HepG2 (cell line): ENCODE measurements at regions not wholly inside any gene's neighbourhood (a gene's known extent, or its start where the extent isn't known, plus 50 kb on each side); places are given as distances from the start of the nearest gene placed in this dataset.

Source experiments
- ATAC-seq: fragments of 200-7000 bp; cut with Tn5 transposase; 3 replicates; pipeline ENCODE4 v1.9.1; 2020; ENCODE audit warnings: mild to moderate bottlenecking, moderate library complexity
- BruUV-seq: library from RNA; stranded (reverse); fragments of 400-500 nt; replicated peaks from 2 replicates; lab custom pipeline; 2021; lab: Mats Ljungman, UMichigan
- CTCF ChIA-PET: fragments of 300-600 bp; formaldehyde crosslinking; extraction: SDS; loops from one replicate; lab custom pipeline; 2021; ENCODE audit warnings: low total read pairs, inconsistent platforms, low intra/inter-chr PET ratio; lab: Yijun Ruan, JAX
- POLR2A ChIA-PET: fragments of 350-600 bp; sonication (Branson Sonifier 250); formaldehyde crosslinking; loops from one replicate; lab custom pipeline; 2020; ENCODE audit warnings: antibody characterized with exemption, inconsistent platforms; lab: Yijun Ruan, JAX
- DNase-seq: peaks from one replicate; pipeline ENCODE4 v3.0.0-alpha.2; 2015; ENCODE audit warnings: low spot score
- FAIRE-seq: peaks from 3 replicates; lab custom pipeline; 2011; peaks lifted over from hg19 to GRCh38; lab: Jason Lieb, UNC
- H2AFZ ChIP-seq: one replicate; pipeline ENCODE4 v1.6.1; 2011; ENCODE audit warnings: low read length, inconsistent platforms
- H3K27ac ChIP-seq: fragments of 300-600 bp; 3 replicates; pipeline ENCODE4 v1.8.0; 2011; ENCODE audit warnings: mixed run types, mild to moderate bottlenecking, mixed read lengths, low read length, inconsistent platforms; ENCODE audit not compliant: insufficient read depth; ENCODE audit errors: extremely low read length
- H3K27me3 ChIP-seq, 2 experiments: fragments of 200-600 bp in 1 of 2; 2 replicates in 1 of 2; 3 replicates in 1 of 2; pipeline versions ENCODE4 v1.6.0 to v1.8.0; 2011; ENCODE audit warnings: low read length in 2 of 2, mild to moderate bottlenecking in 2 of 2, moderate library complexity in 2 of 2, inconsistent platforms in 1 of 2; ENCODE audit not compliant: insufficient read depth in 2 of 2, control insufficient read depth in 1 of 2
- H3K36me3 ChIP-seq, 2 experiments: fragments of 200-600 bp in 1 of 2; replicated peaks in 1 of 2; 2 replicates in 1 of 2; 3 replicates in 1 of 2; pipeline versions ENCODE4 v1.5.1 to v1.8.0; 2011; ENCODE audit warnings: low read length in 2 of 2, inconsistent platforms in 1 of 2; ENCODE audit not compliant: insufficient read depth in 2 of 2, control insufficient read depth in 1 of 2
- H3K4me1 ChIP-seq: 2 replicates; pipeline ENCODE4 v1.5.1; 2012; ENCODE audit warnings: low read length, inconsistent platforms; ENCODE audit not compliant: insufficient read depth
- H3K4me2 ChIP-seq: 2 replicates; pipeline ENCODE4 v1.6.0; 2011; ENCODE audit warnings: low read depth, low read length, inconsistent platforms
- H3K4me3 ChIP-seq, 3 experiments: fragments of 200-600 bp in 1 of 3; sonication (generic), shearing (Covaris generic) in 1 of 3; replicated peaks in 1 of 3; 2 replicates each; pipeline ENCODE4 v1.5.1; 2011 to 2016; ENCODE audit warnings: low read length in 3 of 3, inconsistent platforms in 2 of 3, low read depth in 2 of 3, mild to moderate bottlenecking in 2 of 3, control low read depth in 1 of 3, mixed read lengths in 1 of 3; ENCODE audit not compliant: insufficient read depth in 1 of 3
- H3K79me2 ChIP-seq: one replicate; pipeline ENCODE4 v1.6.1; 2011; ENCODE audit warnings: low read length, inconsistent platforms; ENCODE audit not compliant: insufficient read depth
- H3K9ac ChIP-seq: 2 replicates; pipeline ENCODE4 v1.6.0; 2011; ENCODE audit warnings: mild to moderate bottlenecking, low read depth, low read length, inconsistent platforms; ENCODE audit not compliant: insufficient read depth
- H3K9me3 ChIP-seq: 2 replicates; pipeline ENCODE4 v1.5.1; 2012; ENCODE audit warnings: mild to moderate bottlenecking, low read length
- H4K20me1 ChIP-seq: 2 replicates; pipeline ENCODE4 v1.6.0; 2011; ENCODE audit warnings: inconsistent platforms, mild to moderate bottlenecking, low read length, moderate library complexity; ENCODE audit not compliant: insufficient read depth
- HNRNPK ChIP-seq: fragments of 200-400 bp; formaldehyde crosslinking; IDR thresholded peaks from 2 replicates; pipeline ENCODE4 v1.6.1; 2018; ENCODE audit warnings: low read length, low read depth, moderate library complexity, mild to moderate bottlenecking; ENCODE audit not compliant: poor library complexity, severe bottlenecking
- IRX3 ChIP-seq: sonication (generic); formaldehyde crosslinking; IDR thresholded peaks from 2 replicates; pipeline ENCODE4 v1.8.1; 2023; ENCODE audit warnings: mild to moderate bottlenecking, low read depth, missing genetic modification reagents, borderline replicate concordance
- MED13 ChIP-seq: sonication (generic); formaldehyde crosslinking; IDR thresholded peaks from 2 replicates; pipeline ENCODE4 v1.5.0; 2020; ENCODE audit warnings: missing genetic modification reagents
- NFKBIZ ChIP-seq: IDR thresholded peaks from 2 replicates; pipeline ENCODE4 v1.6.1; 2018; ENCODE audit warnings: missing genetic modification reagents, missing compliant biosample characterization
- RBM39 ChIP-seq: fragments of 200-400 bp; formaldehyde crosslinking; IDR thresholded peaks from one replicate; pipeline ENCODE4 v1.6.1; 2018; ENCODE audit warnings: antibody characterized with exemption, mild to moderate bottlenecking, low read depth, low read length; ENCODE audit not compliant: poor library complexity, severe bottlenecking
- TARDBP ChIP-seq: sonication (generic); formaldehyde crosslinking; IDR thresholded peaks from 2 replicates; pipeline ENCODE4 v1.8.0; 2022; ENCODE audit warnings: mild to moderate bottlenecking, missing genetic modification reagents
- TSC22D2 ChIP-seq: sonication (generic); formaldehyde crosslinking; IDR thresholded peaks from 2 replicates; pipeline ENCODE4 v1.5.1; 2020; ENCODE audit warnings: missing genetic modification reagents, mild to moderate bottlenecking, borderline replicate concordance
- ZBTB42 ChIP-seq: sonication (generic); formaldehyde crosslinking; IDR thresholded peaks from 2 replicates; pipeline ENCODE4 v1.5.0; 2020; ENCODE audit warnings: mild to moderate bottlenecking, missing genetic modification reagents
- ZNF207 ChIP-seq: fragments of 450-650 bp; IDR thresholded peaks from 2 replicates; pipeline ENCODE4 v1.6.1; 2016; ENCODE audit warnings: antibody characterized with exemption, borderline replicate concordance
- ZNF530 ChIP-seq: sonication (generic); formaldehyde crosslinking; IDR thresholded peaks from 2 replicates; pipeline ENCODE4 v1.5.0; 2020; ENCODE audit warnings: low read depth, mild to moderate bottlenecking, missing genetic modification reagents
- ZNF549 ChIP-seq: sonication (generic); formaldehyde crosslinking; IDR thresholded peaks from 2 replicates; pipeline ENCODE4 v1.5.0; 2020; ENCODE audit warnings: missing genetic modification reagents
- WGBS: methylation state at CpG from one replicate; pipeline ENCODE4 v1.1.6; 2017; ENCODE audit warnings: low lambda C conversion rate; 5-methylcytosine and 5-hydroxymethylcytosine counted together
- in situ Hi-C: cut with HindIII; loops from 2 replicates; pipeline ENCODE4 v1.10.0; 2017; ENCODE audit warnings: low pct_unique_long_range_greater_than_20kb; ENCODE audit not compliant: extremely low pct_ligation_motif_present
- intact Hi-C: fragments of 100-400 bp; cut with micrococcal nuclease; formaldehyde crosslinking; loops from one replicate; pipeline ENCODE4 v1.10.0; 2022; ENCODE audit not compliant: unreplicated experiment
- TF ChIP-seq, protein P1 (sequence below): sonication (generic); formaldehyde crosslinking; IDR thresholded peaks from 2 replicates; pipeline ENCODE4 v1.4.0; 2020; ENCODE audit warnings: mild to moderate bottlenecking, missing genetic modification reagents
- TF ChIP-seq, protein P2 (sequence below): sonication (generic); formaldehyde crosslinking; IDR thresholded peaks from 2 replicates; pipeline ENCODE4 v1.8.1; 2023; ENCODE audit warnings: mild to moderate bottlenecking, inconsistent platforms, moderate library complexity, missing genetic modification reagents, borderline replicate concordance
- TF ChIP-seq, protein P3 (sequence below): sonication (generic); formaldehyde crosslinking; IDR thresholded peaks from 2 replicates; pipeline ENCODE4 v1.8.0; 2022; ENCODE audit warnings: mild to moderate bottlenecking, missing genetic modification reagents, borderline replicate concordance

DNA sequence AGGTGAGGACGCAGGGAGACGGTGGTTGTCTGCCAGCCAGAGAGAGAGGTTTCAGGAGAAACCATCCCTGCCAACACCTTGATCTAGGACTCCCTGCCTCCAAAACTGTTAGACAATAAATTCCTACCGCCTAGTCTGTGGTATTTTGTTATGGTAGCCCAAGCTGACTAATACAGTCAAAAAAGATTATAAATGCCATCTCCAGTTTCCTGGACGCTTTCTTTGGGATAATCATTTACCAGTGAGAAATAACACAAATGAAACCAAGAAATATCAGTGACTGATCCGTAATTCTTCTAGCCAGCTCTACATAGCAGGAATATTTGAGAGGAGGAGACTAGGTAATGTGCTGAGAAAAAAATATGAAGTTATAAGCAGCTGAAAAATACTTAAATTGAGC, 707.8 kb upstream of the LMCD1 start:
- BruUV-seq, result no TSS peak
- TF ChIP-seq ZNF549 (CRISPR knock-in tag) (no peak), ZNF207 (no peak), NFKBIZ (CRISPR knock-in tag) (no peak), TARDBP (no peak), ZBTB42 (CRISPR knock-in tag) (no peak), ZNF530 (CRISPR knock-in tag) (no peak)
- TF ChIP-seq, protein P1, sequence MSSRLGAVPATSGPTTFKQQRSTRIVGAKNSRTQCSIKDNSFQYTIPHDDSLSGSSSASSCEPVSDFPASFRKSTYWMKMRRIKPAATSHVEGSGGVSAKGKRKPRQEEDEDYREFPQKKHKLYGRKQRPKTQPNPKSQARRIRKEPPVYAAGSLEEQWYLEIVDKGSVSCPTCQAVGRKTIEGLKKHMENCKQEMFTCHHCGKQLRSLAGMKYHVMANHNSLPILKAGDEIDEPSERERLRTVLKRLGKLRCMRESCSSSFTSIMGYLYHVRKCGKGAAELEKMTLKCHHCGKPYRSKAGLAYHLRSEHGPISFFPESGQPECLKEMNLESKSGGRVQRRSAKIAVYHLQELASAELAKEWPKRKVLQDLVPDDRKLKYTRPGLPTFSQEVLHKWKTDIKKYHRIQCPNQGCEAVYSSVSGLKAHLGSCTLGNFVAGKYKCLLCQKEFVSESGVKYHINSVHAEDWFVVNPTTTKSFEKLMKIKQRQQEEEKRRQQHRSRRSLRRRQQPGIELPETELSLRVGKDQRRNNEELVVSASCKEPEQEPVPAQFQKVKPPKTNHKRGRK (CRISPR knock-in tag), result no peak

DNA sequence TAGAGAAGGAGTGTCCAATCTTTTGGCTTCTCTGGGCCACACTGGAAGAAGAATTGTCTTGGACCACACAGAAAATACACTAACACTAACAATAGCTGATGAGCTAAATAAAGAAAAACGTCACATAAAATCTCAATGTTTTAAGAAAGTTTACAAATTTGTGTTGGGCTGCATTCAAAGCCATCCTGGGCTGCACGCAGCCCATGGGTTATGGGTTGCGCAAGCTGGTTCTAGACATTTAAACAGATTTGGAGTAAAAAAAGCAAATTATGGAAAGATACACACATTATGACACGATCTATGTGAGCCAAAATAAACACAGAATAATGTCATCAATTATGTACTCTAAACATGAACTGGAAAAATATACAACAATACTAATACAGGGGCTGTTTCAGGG, 703.3 kb upstream of the LMCD1 start:
- no peaks in the 10 kb centered on the region for H3K36me3 ChIP-seq
- H3K4me1 ChIP-seq, result no peaks in the 10 kb centered on the region
- FAIRE-seq (no peak), DNase-seq (no peak), ATAC-seq (no peak)
- intact Hi-C loops (no loop called here), in situ Hi-C loops (no loop called here)
- H3K9ac ChIP-seq, result no peak overlapping the region
- no peaks in the 10 kb centered on the region for H4K20me1 ChIP-seq
- no TSS peak for BruUV-seq
- H3K27me3 ChIP-seq, result no peaks in the 10 kb centered on the region
- no peaks in the 10 kb centered on the region for H3K79me2 ChIP-seq
- no peak overlapping the region for H3K4me3 ChIP-seq
- ChIA-PET CTCF (no interaction called here), POLR2A (no interaction called here)
- H3K27ac ChIP-seq, result no peak overlapping the region
- peaks cover 15% of the 10 kb centered on the region; the same call in 1 of the 2 replicates for H3K9me3 ChIP-seq
- no peak overlapping the region for H2AFZ ChIP-seq
- WGBS, result 33% methylated on average over 4 of the region's 4 CpGs
- H3K4me2 ChIP-seq, result no peak overlapping the region
- TF ChIP-seq TSC22D2 (CRISPR knock-in tag) (no peak), MED13 (no peak), IRX3 (no peak), HNRNPK (no peak), RBM39 (no peak)
- TF ChIP-seq, protein P2, sequence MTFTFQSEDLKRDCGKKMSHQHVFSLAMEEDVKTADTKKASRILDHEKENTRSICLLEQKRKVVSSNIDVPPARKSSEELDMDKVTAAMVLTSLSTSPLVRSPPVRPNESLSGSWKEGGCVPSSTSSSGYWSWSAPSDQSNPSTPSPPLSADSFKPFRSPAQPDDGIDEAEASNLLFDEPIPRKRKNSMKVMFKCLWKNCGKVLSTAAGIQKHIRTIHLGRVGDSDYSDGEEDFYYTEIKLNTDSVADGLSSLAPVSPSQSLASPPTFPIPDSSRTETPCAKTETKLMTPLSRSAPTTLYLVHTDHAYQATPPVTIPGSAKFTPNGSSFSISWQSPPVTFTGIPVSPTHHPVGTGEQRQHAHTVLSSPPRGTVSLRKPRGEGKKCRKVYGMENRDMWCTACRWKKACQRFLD, result no peak
- TF ChIP-seq, protein P3, sequence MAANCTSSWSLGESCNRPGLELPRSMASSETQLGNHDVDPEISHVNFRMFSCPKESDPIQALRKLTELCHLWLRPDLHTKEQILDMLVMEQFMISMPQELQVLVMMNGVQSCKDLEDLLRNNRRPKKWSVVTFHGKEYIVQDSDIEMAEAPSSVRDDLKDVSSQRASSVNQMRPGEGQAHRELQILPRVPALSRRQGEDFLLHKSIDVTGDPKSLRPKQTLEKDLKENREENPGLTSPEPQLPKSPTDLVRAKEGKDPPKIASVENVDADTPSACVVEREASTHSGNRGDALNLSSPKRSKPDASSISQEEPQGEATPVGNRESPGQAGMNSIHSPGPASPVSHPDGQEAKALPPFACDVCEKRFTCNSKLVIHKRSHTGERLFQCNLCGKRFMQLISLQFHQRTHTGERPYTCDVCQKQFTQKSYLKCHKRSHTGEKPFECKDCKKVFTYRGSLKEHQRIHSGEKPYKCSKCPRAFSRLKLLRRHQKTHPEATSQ (CRISPR knock-in tag), result no peak

More for the DNA sequence above, 707.8 kb upstream of the LMCD1 start:
- Histone ChIP-seq H2AFZ (no peak overlapping the region), H3K27ac (no peak overlapping the region), H3K9me3 (peaks cover 32% of the 10 kb centered on the region), H3K4me3 (no peak overlapping the region), H3K36me3 (no peaks in the 10 kb centered on the region), H3K27me3 (no peaks in the 10 kb centered on the region), H4K20me1 (no peaks in the 10 kb centered on the region), H3K4me1 (no peaks in the 10 kb centered on the region), H3K9ac (no peak overlapping the region), H3K79me2 (no peaks in the 10 kb centered on the region), H3K4me2 (no peak overlapping the region)
- WGBS, result 35% methylated on average over 5 of the region's 5 CpGs
- in situ Hi-C loops (no loop called here), intact Hi-C loops (no loop called here)
- POLR2A ChIA-PET, result no interaction called here
- ATAC-seq (no peak), FAIRE-seq (no peak), DNase-seq (no peak)
- CTCF ChIA-PET, result no interaction called here
